Breast epithelium (tissue), 4 donors: ENCODE measurements at regions not wholly inside any gene's neighbourhood (a gene's known extent, or its start where the extent isn't known, plus 50 kb on each side); places are given as distances from the start of the nearest gene placed in this dataset.

Source experiments
- DNase-seq, 2 donors: peaks; one replicate each; pipeline ENCODE4 v3.0.0-alpha.2; 2019; ENCODE audit warnings: low spot score in 2 of 2
- H3K27ac ChIP-seq, 2 donors: fragments of 200-600 bp; sonication (generic) in 1 of 2; one replicate each; pipeline ENCODE4 v1.5.1; 2016 to 2019; ENCODE audit warnings: mild to moderate bottlenecking in 1 of 2
- H3K27me3 ChIP-seq, 2 donors: fragments of 200-600 bp; sonication (generic) in 1 of 2; one replicate each; pipeline versions ENCODE4 v1.5.1 to v1.6.0; 2017 to 2019; ENCODE audit warnings: control low read depth in 1 of 2, mild to moderate bottlenecking in 1 of 2
- H3K36me3 ChIP-seq: fragments of 200-600 bp; one replicate; pipeline ENCODE4 v1.5.1; 2019
- H3K4me1 ChIP-seq, 2 donors: fragments of 200-600 bp; sonication (generic); one replicate each; pipeline ENCODE4 v1.5.1; 2016 to 2019; ENCODE audit warnings: control low read depth in 1 of 2
- H3K4me3 ChIP-seq, 3 donors: fragments of 200-600 bp; sonication (generic); 1 replicate in 2 of 3; 2 replicates in 1 of 3; pipeline ENCODE4 v1.5.1; 2016 to 2019; ENCODE audit warnings: mild to moderate bottlenecking in 3 of 3, moderate library complexity in 2 of 3
- H3K9me3 ChIP-seq, 2 donors: fragments of 200-600 bp; sonication (generic) in 1 of 2; one replicate each; pipeline ENCODE4 v1.5.1; 2016 to 2019; ENCODE audit warnings: control low read depth in 1 of 2
- CTCF ChIP-seq, 3 donors: fragments of 450-650 bp; IDR thresholded peaks; one replicate each; pipeline ENCODE4 v1.5.1; 2016 to 2017; ENCODE audit warnings: antibody characterized with exemption in 3 of 3, mild to moderate bottlenecking in 3 of 3, moderate library complexity in 3 of 3
- POLR2A ChIP-seq: fragments of 450-650 bp; IDR thresholded peaks from one replicate; pipeline ENCODE4 v1.6.1; 2016; ENCODE audit warnings: antibody characterized with exemption, mild to moderate bottlenecking, moderate library complexity
- POLR2AphosphoS5 ChIP-seq, 3 donors: sonication (generic); formaldehyde crosslinking; IDR thresholded peaks; one replicate each; pipeline ENCODE4 v1.6.1; 2017; ENCODE audit warnings: antibody characterized with exemption in 3 of 3
- intact Hi-C: fragments of 100-400 bp; cut with DNase I; formaldehyde crosslinking; loops from one replicate; pipeline ENCODE4 v1.15.1; 2023; ENCODE audit warnings: low total_unique reads

- no peaks in the 10 kb centered on the region for H3K27me3 ChIP-seq
- H3K27ac ChIP-seq, result peak overlapping the region; percentile 43 to 72
- intact Hi-C loops, result no loop called here
- H3K9me3 ChIP-seq, result no peaks in the 10 kb centered on the region
- H3K36me3 ChIP-seq, result no peaks in the 10 kb centered on the region
- no peaks in the 10 kb centered on the region for H3K4me1 ChIP-seq
- TF ChIP-seq CTCF (IDR thresholded peaks at IDR 0.05) (no peak), POLR2AphosphoS5 (IDR thresholded peaks at IDR 0.05) (peak in 1 of 3 donors; percentile 54)
- peak in 1 of 2 donors; percentile 65 for DNase-seq
- no peak overlapping the region for H3K4me3 ChIP-seq
These were observed 102.8 kb upstream of the TMEM170B start for GRCh38 chr6:11434565-11435326.

- H3K4me3 ChIP-seq, result no peak overlapping the region
- no peak for DNase-seq
- peak overlapping the region in 1 of 2 donors; percentile 2 for H3K27ac ChIP-seq
- H3K4me1 ChIP-seq, result no peaks in the 10 kb centered on the region
- no peaks in the 10 kb centered on the region for H3K27me3 ChIP-seq
- intact Hi-C loops, result no loop called here
- TF ChIP-seq CTCF (IDR thresholded peaks at IDR 0.05) (no peak), POLR2A (no peak), POLR2AphosphoS5 (IDR thresholded peaks at IDR 0.05) (no peak)
- no peaks in the 10 kb centered on the region for H3K9me3 ChIP-seq
- no peaks in the 10 kb centered on the region for H3K36me3 ChIP-seq
These were observed 103.7 kb upstream of the TMEM170B start for GRCh38 chr6:11433860-11434259.

- DNase-seq, result no peak
- Histone ChIP-seq H3K36me3 (no peaks in the 10 kb centered on the region), H3K4me3 (no peak overlapping the region), H3K27ac (no peak overlapping the region), H3K27me3 (no peaks in the 10 kb centered on the region), H3K9me3 (no peaks in the 10 kb centered on the region), H3K4me1 (no peaks in the 10 kb centered on the region)
- intact Hi-C loops, result no loop called here
- TF ChIP-seq POLR2AphosphoS5 (IDR thresholded peaks at IDR 0.05) (no peak), POLR2A (no peak), CTCF (IDR thresholded peaks at IDR 0.05) (no peak)
These were observed 104.7 kb upstream of the TMEM170B start for GRCh38 chr6:11432713-11433450.

GRCh38 chr6:11432091-11432490 is 105.5 kb upstream of the TMEM170B start:
- intact Hi-C loops, result no loop called here
- H3K36me3 ChIP-seq, result no peaks in the 10 kb centered on the region
- no peaks in the 10 kb centered on the region for H3K4me1 ChIP-seq
- TF ChIP-seq POLR2AphosphoS5 (IDR thresholded peaks at IDR 0.05) (no peak), CTCF (IDR thresholded peaks at IDR 0.05) (no peak), POLR2A (no peak)
- DNase-seq, result no peak
- H3K27me3 ChIP-seq, result no peaks in the 10 kb centered on the region
- no peak overlapping the region for H3K4me3 ChIP-seq
- H3K9me3 ChIP-seq, result no peaks in the 10 kb centered on the region
- H3K27ac ChIP-seq, result no peak overlapping the region

GRCh38 chr6:11431455-11431937 is 106.1 kb upstream of the TMEM170B start:
- Histone ChIP-seq H3K36me3 (no peaks in the 10 kb centered on the region), H3K27me3 (no peaks in the 10 kb centered on the region), H3K4me1 (no peaks in the 10 kb centered on the region), H3K9me3 (no peaks in the 10 kb centered on the region), H3K27ac (no peak overlapping the region), H3K4me3 (no peak overlapping the region)
- TF ChIP-seq CTCF (IDR thresholded peaks at IDR 0.05) (no peak), POLR2A (no peak), POLR2AphosphoS5 (IDR thresholded peaks at IDR 0.05) (no peak)
- intact Hi-C loops, result no loop called here
- no peak for DNase-seq
